ENCODE measurements at regions not wholly inside any gene's neighbourhood (a gene's known extent, or its start where the extent isn't known, plus 50 kb on each side); places are given as distances from the start of the nearest gene placed in this dataset.

GRCh38 chr18:77517901-77518300, 268.3 kb downstream of the GALR1 start:
- TF ChIP-seq EZH2 (IDR thresholded peaks at IDR 0.05; ENCODE audit: insufficient read depth, poor library complexity, severe bottlenecking) (no peak), EZH2phosphoT487 (IDR thresholded peaks at IDR 0.05; ENCODE audit: insufficient read depth, low read depth) (no peak)
- Histone ChIP-seq H3K27ac (no peak overlapping the region), H3K4me2 (ENCODE audit: unreplicated experiment) (no peak overlapping the region), H3K4me1 (ENCODE audit: insufficient read depth) (no peaks in the 10 kb centered on the region), H2AFZ (no peak overlapping the region), H3K36me3 (ENCODE audit: low read depth) (no peaks in the 10 kb centered on the region), H4K20me1 (ENCODE audit: insufficient read depth) (no peaks in the 10 kb centered on the region), H3K9ac (no peak overlapping the region), H3K27me3 (replicated peaks; ENCODE audit: insufficient read depth) (no peaks in the 10 kb centered on the region), H3K9me2 (ENCODE audit: insufficient read depth) (no peaks in the 10 kb centered on the region), H3K4me3 (no peak overlapping the region), H3K9me3 (ENCODE audit: low read depth) (no peaks in the 10 kb centered on the region), H3F3A (ENCODE audit: insufficient read depth) (no peaks in the 10 kb centered on the region), H3K79me2 (ENCODE audit: insufficient read depth) (no peaks in the 10 kb centered on the region)
- in situ Hi-C loops (cut with MboI): no loop called here
- DNase-seq: no peak
- WGBS, 2 experiments (ENCODE audit: low coverage in 1 of 2, low lambda C conversion rate in 2 of 2, missing lambda C conversion rate in 2 of 2): 75 to 82% methylated on average over 21 to 23 of the region's 25 CpGs

GRCh38 chr18:77520767-77521166, 271.1 kb downstream of the GALR1 start:
- no peak for DNase-seq
- no peak overlapping the region for H3K4me2 ChIP-seq (ENCODE audit: unreplicated experiment)
- no peak overlapping the region for H3K27ac ChIP-seq
- no peaks in the 10 kb centered on the region for H3K79me2 ChIP-seq (ENCODE audit: insufficient read depth)
- H3K9ac ChIP-seq: no peak overlapping the region
- H4K20me1 ChIP-seq (ENCODE audit: insufficient read depth): no peaks in the 10 kb centered on the region
- no peak for TF ChIP-seq EZH2 (IDR thresholded peaks at IDR 0.05; ENCODE audit: insufficient read depth, poor library complexity, severe bottlenecking)
- TF ChIP-seq EZH2phosphoT487 (IDR thresholded peaks at IDR 0.05; ENCODE audit: insufficient read depth, low read depth): no peak
- H3K36me3 ChIP-seq (ENCODE audit: low read depth): no peaks in the 10 kb centered on the region
- no peak overlapping the region for H3K4me3 ChIP-seq
- no peaks in the 10 kb centered on the region for H3K27me3 ChIP-seq (replicated peaks; ENCODE audit: insufficient read depth)
- H3F3A ChIP-seq (ENCODE audit: insufficient read depth): no peaks in the 10 kb centered on the region
- no peaks in the 10 kb centered on the region for H3K9me2 ChIP-seq (ENCODE audit: insufficient read depth)
- in situ Hi-C loops (cut with MboI): no loop called here
- 53 to 57% methylated on average over 5 of the region's 5 CpGs for WGBS, 2 experiments (ENCODE audit: low coverage in 1 of 2, low lambda C conversion rate in 2 of 2, missing lambda C conversion rate in 2 of 2)
- no peak overlapping the region for H2AFZ ChIP-seq
- H3K4me1 ChIP-seq (ENCODE audit: insufficient read depth): no peaks in the 10 kb centered on the region
- no peaks in the 10 kb centered on the region for H3K9me3 ChIP-seq (ENCODE audit: low read depth)

- 14 to 22% methylated on average over 9 of the region's 9 CpGs for WGBS, 2 experiments (ENCODE audit: low coverage in 1 of 2, low lambda C conversion rate in 2 of 2, missing lambda C conversion rate in 2 of 2)
- Histone ChIP-seq H3K27ac (no peak overlapping the region), H2AFZ (no peak overlapping the region), H4K20me1 (ENCODE audit: insufficient read depth) (no peaks in the 10 kb centered on the region), H3K79me2 (ENCODE audit: insufficient read depth) (no peaks in the 10 kb centered on the region), H3F3A (ENCODE audit: insufficient read depth) (no peaks in the 10 kb centered on the region), H3K9me3 (ENCODE audit: low read depth) (no peaks in the 10 kb centered on the region), H3K9me2 (ENCODE audit: insufficient read depth) (no peaks in the 10 kb centered on the region), H3K27me3 (replicated peaks; ENCODE audit: insufficient read depth) (no peaks in the 10 kb centered on the region), H3K36me3 (ENCODE audit: low read depth) (no peaks in the 10 kb centered on the region), H3K4me1 (ENCODE audit: insufficient read depth) (no peaks in the 10 kb centered on the region), H3K9ac (no peak overlapping the region), H3K4me2 (ENCODE audit: unreplicated experiment) (no peak overlapping the region), H3K4me3 (no peak overlapping the region)
- in situ Hi-C loops (cut with MboI): no loop called here
- TF ChIP-seq EZH2phosphoT487 (IDR thresholded peaks at IDR 0.05; ENCODE audit: insufficient read depth, low read depth) (no peak), EZH2 (IDR thresholded peaks at IDR 0.05; ENCODE audit: insufficient read depth, poor library complexity, severe bottlenecking) (no peak)
- DNase-seq: no peak
Observed at GRCh38 chr18:77522051-77522675, 272.5 kb downstream of the GALR1 start.

- in situ Hi-C loops (cut with MboI): no loop called here
- TF ChIP-seq EZH2 (IDR thresholded peaks at IDR 0.05; ENCODE audit: insufficient read depth, poor library complexity, severe bottlenecking) (no peak), EZH2phosphoT487 (IDR thresholded peaks at IDR 0.05; ENCODE audit: insufficient read depth, low read depth) (no peak)
- Histone ChIP-seq H3K9ac (no peak overlapping the region), H3K4me2 (ENCODE audit: unreplicated experiment) (no peak overlapping the region), H3K9me2 (ENCODE audit: insufficient read depth) (no peaks in the 10 kb centered on the region), H2AFZ (no peak overlapping the region), H3K36me3 (ENCODE audit: low read depth) (no peaks in the 10 kb centered on the region), H3K27me3 (replicated peaks; ENCODE audit: insufficient read depth) (no peaks in the 10 kb centered on the region), H4K20me1 (ENCODE audit: insufficient read depth) (no peaks in the 10 kb centered on the region), H3K4me3 (no peak overlapping the region), H3K79me2 (ENCODE audit: insufficient read depth) (no peaks in the 10 kb centered on the region), H3K27ac (no peak overlapping the region), H3K4me1 (ENCODE audit: insufficient read depth) (no peaks in the 10 kb centered on the region), H3K9me3 (ENCODE audit: low read depth) (no peaks in the 10 kb centered on the region), H3F3A (ENCODE audit: insufficient read depth) (no peaks in the 10 kb centered on the region)
- WGBS, 2 experiments (ENCODE audit: low coverage in 1 of 2, low lambda C conversion rate in 2 of 2, missing lambda C conversion rate in 2 of 2): 34 to 37% methylated on average over 7 of the region's 7 CpGs
- DNase-seq: no peak
Observed at GRCh38 chr18:77524909-77525308, 275.3 kb downstream of the GALR1 start.

GRCh38 chr18:77526962-77527361, 277.3 kb downstream of the GALR1 start:
- no peaks in the 10 kb centered on the region for H3F3A ChIP-seq (ENCODE audit: insufficient read depth)
- no peaks in the 10 kb centered on the region for H3K9me3 ChIP-seq (ENCODE audit: low read depth)
- no peak overlapping the region for H3K27ac ChIP-seq
- in situ Hi-C loops (cut with MboI): no loop called here
- WGBS, 2 experiments (ENCODE audit: low coverage in 1 of 2, low lambda C conversion rate in 2 of 2, missing lambda C conversion rate in 2 of 2): 44 to 56% methylated on average over 8 of the region's 8 CpGs
- no peaks in the 10 kb centered on the region for H3K4me1 ChIP-seq (ENCODE audit: insufficient read depth)
- no peaks in the 10 kb centered on the region for H3K9me2 ChIP-seq (ENCODE audit: insufficient read depth)
- DNase-seq: no peak
- no peaks in the 10 kb centered on the region for H3K27me3 ChIP-seq (replicated peaks; ENCODE audit: insufficient read depth)
- H3K4me3 ChIP-seq: no peak overlapping the region
- no peak overlapping the region for H3K4me2 ChIP-seq (ENCODE audit: unreplicated experiment)
- H4K20me1 ChIP-seq (ENCODE audit: insufficient read depth): no peaks in the 10 kb centered on the region
- no peak overlapping the region for H3K9ac ChIP-seq
- H3K36me3 ChIP-seq (ENCODE audit: low read depth): no peaks in the 10 kb centered on the region
- H2AFZ ChIP-seq: no peak overlapping the region
- no peaks in the 10 kb centered on the region for H3K79me2 ChIP-seq (ENCODE audit: insufficient read depth)
- TF ChIP-seq EZH2 (IDR thresholded peaks at IDR 0.05; ENCODE audit: insufficient read depth, poor library complexity, severe bottlenecking) (no peak), EZH2phosphoT487 (IDR thresholded peaks at IDR 0.05; ENCODE audit: insufficient read depth, low read depth) (no peak)
